ENCODE measurements at regions not wholly inside any gene's neighbourhood (a gene's known extent, or its start where the extent isn't known, plus 50 kb on each side); places are given as distances from the start of the nearest gene placed in this dataset.

DNA sequence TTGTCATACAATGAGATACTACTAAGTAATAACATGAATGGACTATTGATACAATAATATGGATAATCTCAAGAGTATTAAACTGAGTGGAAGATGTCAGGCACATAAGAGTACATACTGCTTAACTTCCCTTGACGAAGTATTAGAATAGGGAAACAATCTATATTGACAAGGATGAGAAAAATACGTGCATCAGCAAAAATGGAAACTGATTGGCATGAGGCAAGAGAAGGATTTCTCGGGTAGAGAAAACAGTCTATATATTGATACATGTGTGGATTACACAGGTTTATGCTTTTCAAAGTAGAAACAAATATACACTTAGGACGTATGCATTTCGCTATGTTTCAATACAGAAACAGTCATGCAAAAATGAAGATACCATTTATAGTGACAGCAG, 57.4 kb downstream of the PRR20E start:
- peaks cover 15% of the 10 kb centered on the region for H3K9me3 Mint-ChIP-seq
- intact Hi-C loops (cut with micrococcal nuclease), result no loop called here
- no peaks in the 10 kb centered on the region for H3K4me1 Mint-ChIP-seq (ENCODE audit: low read depth)
- no peak overlapping the region for H3K4me3 Mint-ChIP-seq (ENCODE audit: low read depth)
- H3K36me3 Mint-ChIP-seq (ENCODE audit: low read depth), result no peaks in the 10 kb centered on the region
- no peak for DNase-seq (ENCODE audit: low spot score)
- H3K27ac Mint-ChIP-seq, result no peak overlapping the region
- H3K27me3 Mint-ChIP-seq (ENCODE audit: low read depth), result no peaks in the 10 kb centered on the region

DNA sequence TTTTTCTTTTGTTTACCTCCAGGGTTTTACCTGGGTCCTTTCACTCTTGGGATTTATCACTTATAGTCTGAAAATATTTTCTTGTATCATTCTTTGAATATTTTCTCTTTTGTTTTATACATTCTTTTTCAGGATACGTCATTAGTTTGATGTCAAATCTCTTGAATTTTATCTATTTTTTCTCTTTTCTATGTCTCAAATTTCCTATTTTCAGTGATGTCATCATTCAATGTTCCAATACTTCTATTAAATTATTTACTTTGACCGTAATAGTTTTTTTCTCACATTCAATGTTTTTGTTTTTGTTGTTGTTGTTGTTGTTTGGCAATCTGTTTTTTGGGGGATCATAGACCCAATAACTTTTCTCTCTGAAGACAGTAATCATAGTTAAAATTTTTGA, 83.5 kb downstream of the PRR20E start:
- Mint-ChIP-seq H3K4me1 (ENCODE audit: low read depth) (no peaks in the 10 kb centered on the region), H3K36me3 (ENCODE audit: low read depth) (no peaks in the 10 kb centered on the region), H3K9me3 (peaks cover 25% of the 10 kb centered on the region), H3K27me3 (ENCODE audit: low read depth) (no peaks in the 10 kb centered on the region), H3K4me3 (ENCODE audit: low read depth) (no peak overlapping the region), H3K27ac (no peak overlapping the region)
- intact Hi-C loops (cut with micrococcal nuclease), result no loop called here
- DNase-seq (ENCODE audit: low spot score), result no peak

DNA sequence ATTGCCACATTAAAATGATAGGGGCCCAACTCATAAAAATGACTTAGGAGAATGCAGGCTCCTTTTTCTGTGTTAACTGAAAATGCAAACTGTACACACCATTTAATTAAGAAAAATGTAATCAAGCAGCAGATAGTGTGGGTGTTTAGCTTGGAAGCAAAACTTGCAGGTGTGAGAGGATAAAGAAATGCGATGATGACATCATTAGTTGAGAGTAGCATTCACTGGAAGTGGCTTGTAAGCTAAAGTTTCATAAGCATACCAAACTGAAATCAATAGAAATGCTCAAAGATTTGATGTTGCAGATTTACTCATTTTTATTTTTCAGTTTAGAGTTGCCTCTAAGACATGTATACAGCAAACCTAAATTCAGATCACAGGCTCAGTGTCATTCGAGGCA, 86.6 kb downstream of the PRR20E start:
- Mint-ChIP-seq H3K4me1 (ENCODE audit: low read depth) (no peaks in the 10 kb centered on the region), H3K27me3 (ENCODE audit: low read depth) (no peaks in the 10 kb centered on the region), H3K4me3 (ENCODE audit: low read depth) (no peak overlapping the region), H3K27ac (no peak overlapping the region), H3K36me3 (ENCODE audit: low read depth) (no peaks in the 10 kb centered on the region), H3K9me3 (peaks cover 26% of the 10 kb centered on the region)
- no peak for DNase-seq (ENCODE audit: low spot score)
- intact Hi-C loops (cut with micrococcal nuclease), result no loop called here

DNA sequence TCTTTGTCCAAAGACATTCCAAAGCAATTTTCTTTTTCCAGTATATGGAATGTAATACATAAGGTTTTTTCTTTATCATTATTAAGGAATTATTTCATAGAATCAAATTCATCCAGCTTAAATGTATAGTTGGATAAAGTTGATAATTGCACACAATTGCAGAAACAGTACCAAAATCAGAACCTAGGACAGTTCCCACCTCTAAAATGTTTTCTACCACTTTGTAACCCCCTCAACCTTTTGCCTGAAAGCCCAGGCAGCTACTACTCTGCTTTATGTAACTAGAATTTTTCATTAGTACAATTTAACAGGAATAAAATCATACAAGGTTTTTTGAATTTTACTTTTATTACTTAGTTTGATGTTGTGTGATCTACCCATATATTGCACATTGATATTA, 98.0 kb downstream of the PRR20E start:
- Mint-ChIP-seq H3K27me3 (ENCODE audit: low read depth) (no peaks in the 10 kb centered on the region), H3K36me3 (ENCODE audit: low read depth) (no peaks in the 10 kb centered on the region), H3K4me1 (ENCODE audit: low read depth) (no peaks in the 10 kb centered on the region), H3K9me3 (peaks cover 44% of the 10 kb centered on the region), H3K4me3 (ENCODE audit: low read depth) (no peak overlapping the region), H3K27ac (no peak overlapping the region)
- DNase-seq (ENCODE audit: low spot score), result no peak
- intact Hi-C loops (cut with micrococcal nuclease), result no loop called here

DNA sequence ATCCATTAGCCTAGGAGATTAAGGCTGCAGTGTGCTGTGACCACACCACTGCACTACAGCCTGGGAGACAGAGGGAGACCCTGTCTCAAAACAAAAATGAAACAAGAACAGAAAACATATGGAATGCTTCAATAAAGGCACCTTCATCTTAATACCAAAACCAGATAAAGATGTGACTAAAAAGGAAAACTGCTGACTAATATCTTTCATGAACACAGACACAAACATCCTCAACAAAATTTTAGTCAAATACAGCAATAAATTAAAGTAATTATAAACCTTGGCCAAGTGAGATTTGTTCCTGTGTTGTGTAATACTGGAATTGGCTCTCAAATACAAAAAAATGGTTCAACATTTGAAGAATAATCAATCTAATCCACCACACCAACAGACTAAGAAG, 103.5 kb downstream of the PRR20E start:
- intact Hi-C loops (cut with micrococcal nuclease), result no loop called here
- Mint-ChIP-seq H3K36me3 (ENCODE audit: low read depth) (no peaks in the 10 kb centered on the region), H3K9me3 (peaks cover 59% of the 10 kb centered on the region)

DNA sequence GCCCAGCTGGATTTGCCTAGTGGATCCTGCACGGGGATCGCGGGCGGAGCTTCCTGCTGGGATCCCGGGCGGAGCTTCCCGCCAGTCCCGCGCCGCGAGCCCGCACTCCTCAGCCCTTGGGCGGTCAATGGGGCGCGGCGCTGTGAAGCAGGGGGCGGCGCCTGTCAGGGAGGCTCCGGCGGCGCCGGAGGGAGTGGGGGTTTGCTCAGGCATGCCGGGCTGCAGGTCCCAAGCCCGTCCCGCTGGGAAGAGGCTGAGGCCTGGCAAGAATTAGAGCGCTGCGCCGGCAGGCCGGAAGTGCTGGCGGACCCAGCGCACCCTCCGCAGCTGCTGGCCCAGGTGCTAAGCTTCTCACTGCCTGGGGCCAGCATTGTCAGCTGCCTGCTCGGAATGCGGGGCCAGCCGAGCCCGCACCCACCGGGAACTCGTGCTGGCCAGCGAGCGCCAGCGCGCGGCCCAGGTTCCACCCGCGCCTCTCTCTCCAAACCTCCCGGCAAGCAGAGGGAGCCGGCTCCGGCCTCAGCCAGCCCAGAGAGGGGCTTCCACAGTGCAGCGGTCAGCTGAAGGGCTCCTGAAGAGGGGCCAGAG, 119.6 kb downstream of the PRR20E start:
- Mint-ChIP-seq H3K27me3 (ENCODE audit: low read depth) (no peaks in the 10 kb centered on the region), H3K36me3 (ENCODE audit: low read depth) (no peaks in the 10 kb centered on the region), H3K4me3 (ENCODE audit: low read depth) (no peak overlapping the region), H3K9me3 (peaks cover 24% of the 10 kb centered on the region), H3K27ac (no peak overlapping the region), H3K4me1 (ENCODE audit: low read depth) (no peaks in the 10 kb centered on the region)
- intact Hi-C loops (cut with micrococcal nuclease), result no loop called here
- no peak for DNase-seq (ENCODE audit: low spot score)

More for the DNA sequence above, 103.5 kb downstream of the PRR20E start:
- H3K27me3 Mint-ChIP-seq (ENCODE audit: low read depth), result no peaks in the 10 kb centered on the region
- no peak for DNase-seq (ENCODE audit: low spot score)
- no peaks in the 10 kb centered on the region for H3K4me1 Mint-ChIP-seq (ENCODE audit: low read depth)
- no peak overlapping the region for H3K4me3 Mint-ChIP-seq (ENCODE audit: low read depth)
- no peak overlapping the region for H3K27ac Mint-ChIP-seq

DNA sequence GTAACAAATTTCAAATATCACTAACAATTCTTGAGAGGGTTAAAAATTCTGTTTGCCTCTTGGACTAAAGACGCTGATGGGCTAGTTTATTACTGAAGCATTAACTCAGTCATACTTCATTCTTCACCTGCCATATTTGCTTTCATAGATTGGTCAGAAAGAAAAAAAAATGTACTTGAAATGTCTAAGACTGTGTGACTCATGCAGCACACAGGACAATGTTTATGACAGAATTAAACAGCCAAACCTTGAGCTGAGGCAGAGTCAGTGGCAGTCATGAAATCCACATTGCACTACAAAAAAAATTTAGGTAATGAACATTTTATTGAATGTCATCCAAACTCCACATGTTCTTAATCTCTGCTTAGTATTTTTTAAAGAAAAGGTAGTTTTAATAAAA, 135.6 kb downstream of the PRR20E start:
- no peak for DNase-seq (ENCODE audit: low spot score)
- Mint-ChIP-seq H3K36me3 (ENCODE audit: low read depth) (no peaks in the 10 kb centered on the region), H3K27ac (no peak overlapping the region), H3K4me1 (ENCODE audit: low read depth) (no peaks in the 10 kb centered on the region), H3K4me3 (ENCODE audit: low read depth) (no peak overlapping the region), H3K9me3 (peaks cover 10% of the 10 kb centered on the region), H3K27me3 (ENCODE audit: low read depth) (no peaks in the 10 kb centered on the region)
- intact Hi-C loops (cut with micrococcal nuclease), result no loop called here

DNA sequence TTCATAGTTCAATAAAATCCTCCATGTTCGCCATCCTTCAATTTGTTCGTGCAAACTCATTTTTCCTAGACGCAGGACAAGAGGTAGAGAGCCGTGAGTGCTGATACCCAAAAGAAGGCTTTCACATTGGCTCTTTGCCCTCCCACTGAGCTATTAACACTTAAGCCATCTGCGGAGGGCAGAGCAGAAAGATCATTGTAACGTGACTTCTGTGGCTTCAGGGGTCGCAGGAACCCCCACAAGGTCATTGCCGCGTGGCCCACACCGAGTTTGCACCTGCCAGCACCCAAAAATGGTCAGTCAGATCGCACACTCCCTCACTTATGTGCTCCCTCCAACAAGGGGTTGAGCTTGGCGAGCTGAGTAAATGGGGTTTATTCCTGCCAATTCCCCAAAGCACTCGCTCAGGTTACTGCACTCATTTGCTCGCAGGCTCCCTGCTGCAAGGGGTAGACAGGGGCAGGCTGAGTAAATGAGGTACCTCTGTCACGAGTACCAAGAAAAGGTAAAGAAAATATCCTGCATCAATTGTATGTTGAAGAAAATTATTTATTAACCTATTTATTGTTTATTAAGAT, 144.1 kb downstream of the PRR20E start:
- Mint-ChIP-seq H3K4me1 (ENCODE audit: low read depth) (no peaks in the 10 kb centered on the region), H3K4me3 (ENCODE audit: low read depth) (no peak overlapping the region), H3K27ac (no peak overlapping the region), H3K9me3 (peaks cover 21% of the 10 kb centered on the region), H3K27me3 (ENCODE audit: low read depth) (no peaks in the 10 kb centered on the region), H3K36me3 (ENCODE audit: low read depth) (no peaks in the 10 kb centered on the region)
- DNase-seq (ENCODE audit: low spot score), result no peak
- intact Hi-C loops (cut with micrococcal nuclease), result no loop called here

DNA sequence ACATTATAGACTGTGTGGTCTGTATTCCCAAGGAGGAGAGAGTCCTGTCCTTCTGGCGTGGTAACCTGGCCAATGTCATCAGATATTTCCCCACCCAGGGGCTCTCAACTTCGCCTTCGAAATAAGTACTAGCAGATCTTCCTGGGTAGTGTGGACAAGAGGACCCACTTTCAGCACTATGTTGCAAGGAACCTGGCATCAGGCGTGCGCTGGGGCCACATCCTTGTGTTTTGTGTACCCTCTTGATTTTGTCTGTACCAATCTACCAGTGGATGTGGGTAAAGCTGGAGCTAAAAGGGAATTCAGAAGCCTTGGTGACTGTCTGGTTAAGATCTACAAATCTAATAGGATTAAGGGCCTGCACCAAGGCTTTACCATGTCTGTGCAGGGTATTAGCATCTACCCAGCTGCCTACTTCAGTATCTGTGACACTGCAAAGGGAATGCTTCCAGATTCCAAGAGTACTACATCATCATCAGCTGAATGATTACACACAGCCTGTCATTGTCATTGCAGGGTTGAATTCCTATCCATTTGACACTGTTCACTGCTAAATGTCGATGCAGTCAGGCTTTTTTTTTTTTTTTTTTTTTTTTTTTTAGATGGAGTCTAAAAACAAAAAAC, 148.0 kb downstream of the PRR20E start:
- Mint-ChIP-seq H3K36me3 (ENCODE audit: low read depth) (no peaks in the 10 kb centered on the region), H3K9me3 (peaks cover 42% of the 10 kb centered on the region), H3K27ac (no peak overlapping the region), H3K27me3 (ENCODE audit: low read depth) (no peaks in the 10 kb centered on the region), H3K4me3 (ENCODE audit: low read depth) (no peak overlapping the region), H3K4me1 (ENCODE audit: low read depth) (no peaks in the 10 kb centered on the region)
- intact Hi-C loops (cut with micrococcal nuclease), result no loop called here
- DNase-seq (ENCODE audit: low spot score), result no peak

DNA sequence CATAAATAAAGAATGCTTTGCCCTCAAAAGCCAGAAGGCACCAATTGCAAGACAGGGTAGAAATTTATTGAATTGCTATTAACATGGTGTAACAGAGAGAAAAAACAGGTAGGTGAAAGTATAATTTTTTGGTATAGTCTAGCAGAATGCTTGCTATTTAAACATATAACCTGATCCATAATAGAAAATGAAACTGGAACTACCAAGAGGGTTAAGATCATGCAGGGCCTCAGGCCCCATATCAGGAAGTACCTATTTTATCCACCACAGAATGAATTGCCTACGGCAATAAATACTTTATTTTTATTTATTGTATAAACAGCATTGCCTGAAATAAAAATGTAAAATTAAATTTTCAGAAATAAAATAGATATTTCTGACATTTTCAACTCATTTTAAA, 159.5 kb downstream of the PRR20E start:
- intact Hi-C loops (cut with micrococcal nuclease), result no loop called here
- DNase-seq (ENCODE audit: low spot score), result no peak
- Mint-ChIP-seq H3K9me3 (peaks cover 11% of the 10 kb centered on the region), H3K27ac (no peak overlapping the region), H3K4me1 (ENCODE audit: low read depth) (no peaks in the 10 kb centered on the region), H3K4me3 (ENCODE audit: low read depth) (no peak overlapping the region), H3K36me3 (ENCODE audit: low read depth) (no peaks in the 10 kb centered on the region), H3K27me3 (ENCODE audit: low read depth) (no peaks in the 10 kb centered on the region)

DNA sequence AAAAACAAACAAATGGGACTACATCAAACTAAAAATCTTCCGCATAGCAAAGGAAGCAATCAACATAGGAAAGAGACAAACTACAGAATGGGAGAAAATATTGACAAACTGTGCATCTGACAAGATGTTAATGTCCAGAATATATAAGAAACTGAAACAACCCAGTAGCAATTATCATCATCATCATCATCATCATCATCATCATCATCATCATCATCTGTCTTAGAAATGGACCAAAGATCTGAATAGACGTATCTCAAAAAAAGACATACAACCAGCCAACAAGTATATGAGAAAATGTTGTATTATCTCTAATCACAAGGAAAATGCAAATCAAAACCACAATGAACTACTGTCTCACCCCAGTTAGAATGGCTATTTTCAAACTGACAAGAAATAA, 173.9 kb downstream of the PRR20E start:
- intact Hi-C loops (cut with micrococcal nuclease), result no loop called here
- H3K4me3 Mint-ChIP-seq (ENCODE audit: low read depth), result no peak overlapping the region
- peaks cover 11% of the 10 kb centered on the region for H3K9me3 Mint-ChIP-seq
- DNase-seq (ENCODE audit: low spot score), result no peak
- H3K27me3 Mint-ChIP-seq (ENCODE audit: low read depth), result no peaks in the 10 kb centered on the region
- no peaks in the 10 kb centered on the region for H3K36me3 Mint-ChIP-seq (ENCODE audit: low read depth)
- no peaks in the 10 kb centered on the region for H3K4me1 Mint-ChIP-seq (ENCODE audit: low read depth)
- H3K27ac Mint-ChIP-seq, result no peak overlapping the region

DNA sequence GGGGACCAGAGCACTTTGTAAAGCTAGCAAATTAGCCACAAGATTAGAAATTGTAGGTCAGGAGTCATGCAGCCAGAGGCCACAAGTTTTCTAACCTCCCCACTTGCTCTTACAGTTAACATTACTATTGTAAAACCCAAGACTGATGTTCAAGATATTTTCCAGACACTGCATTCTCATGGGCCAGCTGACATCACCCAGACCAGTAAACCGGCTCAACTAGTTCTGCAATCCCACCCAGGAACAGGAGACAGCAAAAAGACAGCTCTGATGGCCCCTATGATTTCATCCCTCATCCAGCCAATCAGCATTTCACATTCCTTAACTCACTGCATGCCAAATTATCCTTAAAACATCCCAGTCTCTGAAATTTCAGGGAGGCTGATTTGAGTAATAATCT, 178.5 kb downstream of the PRR20E start:
- Mint-ChIP-seq H3K4me1 (ENCODE audit: low read depth) (no peaks in the 10 kb centered on the region), H3K27me3 (ENCODE audit: low read depth) (no peaks in the 10 kb centered on the region), H3K9me3 (peaks cover 30% of the 10 kb centered on the region), H3K36me3 (ENCODE audit: low read depth) (no peaks in the 10 kb centered on the region), H3K4me3 (ENCODE audit: low read depth) (no peak overlapping the region), H3K27ac (no peak overlapping the region)
- DNase-seq (ENCODE audit: low spot score), result no peak
- intact Hi-C loops (cut with micrococcal nuclease), result no loop called here

DNA sequence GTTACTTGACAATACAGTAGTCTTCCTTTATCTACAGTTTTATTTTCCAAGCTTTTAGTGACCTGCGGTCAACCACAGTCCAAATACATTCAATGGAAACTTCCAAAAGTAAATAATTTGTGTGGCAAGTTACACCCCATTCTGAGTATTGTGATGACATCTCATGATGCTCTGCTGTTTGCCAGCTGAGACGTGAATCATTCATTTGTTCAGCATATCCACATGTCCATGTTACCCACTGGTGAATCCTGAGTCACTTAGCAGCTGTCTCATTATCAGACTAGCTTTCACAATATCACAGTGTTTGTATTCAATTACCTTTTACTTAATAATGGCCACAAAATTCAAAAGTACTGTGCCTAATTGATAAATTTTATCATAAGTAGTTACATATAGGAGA, 179.8 kb downstream of the PRR20E start:
- Mint-ChIP-seq H3K4me1 (ENCODE audit: low read depth) (no peaks in the 10 kb centered on the region), H3K4me3 (ENCODE audit: low read depth) (no peak overlapping the region), H3K27me3 (ENCODE audit: low read depth) (no peaks in the 10 kb centered on the region), H3K9me3 (peaks cover 34% of the 10 kb centered on the region), H3K27ac (no peak overlapping the region), H3K36me3 (ENCODE audit: low read depth) (no peaks in the 10 kb centered on the region)
- no peak for DNase-seq (ENCODE audit: low spot score)
- intact Hi-C loops (cut with micrococcal nuclease), result no loop called here

Measured in activated T-helper 2 cell treated with anti-CD3 and anti-CD28 coated beads, Interferon-gamma antibody, Interleukin-2, Interleukin-4, amounts not matched to agents 10 μg/mL and 5 μg/mL and 100 μg/mL, durations not matched to agents 14 hours and 24 hours and 36 hours (primary cell).